ENCODE measurements at regions not wholly inside any gene's neighbourhood (a gene's known extent, or its start where the extent isn't known, plus 50 kb on each side); places are given as distances from the start of the nearest gene placed in this dataset.

GRCh38 chr4:115675719-115676118 is 562.3 kb upstream of the NDST4 start:
- no peak for TF ChIP-seq POLR2A (IDR thresholded peaks at IDR 0.05; ENCODE audit: low read depth, low read length)
- TF ChIP-seq CTCF (conservative IDR thresholded peaks at IDR 0.05; ENCODE audit: low read depth, low read length): no peak
- no peak for TF ChIP-seq CHD1 (IDR thresholded peaks at IDR 0.05; ENCODE audit: low read depth, low read length)
- no peak for TF ChIP-seq RCOR1 (IDR thresholded peaks at IDR 0.05; ENCODE audit: insufficient replicate concordance, low read length)
- TF ChIP-seq CEBPB (IDR thresholded peaks at IDR 0.05; ENCODE audit: low read depth, low read length): no peak
- TF ChIP-seq BHLHE40 (IDR thresholded peaks at IDR 0.05; ENCODE audit: low read depth, low read length): no peak
- no peak for TF ChIP-seq RFX5 (IDR thresholded peaks at IDR 0.05; ENCODE audit: low read depth, low read length)
- no peak for TF ChIP-seq MAZ (IDR thresholded peaks at IDR 0.05; ENCODE audit: borderline replicate concordance, low read depth, low read length)

Measured in IMR-90 (cell line).